Right lobe of liver (tissue), 6 donors: ENCODE measurements at regions not wholly inside any gene's neighbourhood (a gene's known extent, or its start where the extent isn't known, plus 50 kb on each side); places are given as distances from the start of the nearest gene placed in this dataset.
A peak's percentile ranks its signal among the peaks of the same experiment; 100 is the strongest.

ENCODE experiments used
- ATAC-seq, 4 donors: fragments of 200-7000 bp; cut with Tn5 transposase; one replicate each; pipeline ENCODE4 v1.9.1; 2020; ENCODE audit warnings: mild to moderate bottlenecking in 4 of 4, moderate library complexity in 4 of 4
- DNase-seq, 3 donors: peaks; one replicate each; pipeline ENCODE4 v3.0.0-alpha.2; 2020
- H3K27ac ChIP-seq, 3 donors: fragments of 200-600 bp; one replicate each; pipeline ENCODE4 v1.8.0; 2022
- H3K27me3 ChIP-seq, 2 donors: fragments of 200-600 bp; one replicate each; pipeline ENCODE4 v1.8.0; 2022
- H3K36me3 ChIP-seq, 4 donors: fragments of 200-600 bp; sonication (generic) in 1 of 4; one replicate each; pipeline versions ENCODE4 v1.5.1 to v1.8.0; 2017 to 2022; ENCODE audit warnings: control low read depth in 1 of 4
- H3K4me1 ChIP-seq, 4 donors: fragments of 200-600 bp; sonication (generic) in 1 of 4; one replicate each; pipeline versions ENCODE4 v1.5.1 to v1.8.0; 2017 to 2022; ENCODE audit warnings: control low read depth in 1 of 4
- H3K4me3 ChIP-seq, 3 donors: fragments of 200-600 bp; one replicate each; pipeline ENCODE4 v1.8.0; 2022
- H3K9me3 ChIP-seq, 4 donors: fragments of 200-600 bp; sonication (generic) in 1 of 4; one replicate each; pipeline versions ENCODE4 v1.5.1 to v1.8.0; 2017 to 2022; ENCODE audit warnings: control low read depth in 1 of 4
- CTCF ChIP-seq, 4 donors: fragments of 200-600 bp in 3 of 4; fragments of 450-650 bp in 1 of 4; IDR thresholded peaks; one replicate each; pipeline versions ENCODE4 v1.5.1 to v1.8.0; 2016 to 2022; ENCODE audit warnings: antibody characterized with exemption in 4 of 4, mild to moderate bottlenecking in 2 of 4
- POLR2A ChIP-seq: fragments of 450-650 bp; IDR thresholded peaks from one replicate; pipeline ENCODE4 v1.6.1; 2017; ENCODE audit warnings: antibody characterized with exemption, mild to moderate bottlenecking
- WGBS: methylation state at CpG from one replicate; pipeline ENCODE4 v1.1.6; 2018; ENCODE audit warnings: low coverage, low lambda C conversion rate; ENCODE audit not compliant: insufficient coverage; ENCODE audit errors: missing lambda C conversion rate; 5-methylcytosine and 5-hydroxymethylcytosine counted together
- intact Hi-C, 2 donors: fragments of 100-400 bp; cut with DNase I; formaldehyde crosslinking; loops; one replicate each; pipeline versions ENCODE4 v1.11.2 to v1.14.1; 2022
- donor health status: DM: no; HTN: yes; CAD: no.
- donor health status: DM: no; HTN: no; CAD: no.
- donor health status: DM: no; HTN: no; CAD: no.
- donor health status: DM: no; HTN: yes; CAD: no.
- donor health status: DM: no; HTN: yes; CAD: no.

- peak overlapping the region in 1 of 3 donors; percentile 39 for H3K27ac ChIP-seq
- ATAC-seq (peak; percentile 88 to 95 (median 90)), DNase-seq (peak in 2 of 3 donors; percentile 63 to 70)
- H3K4me3 ChIP-seq, result no peak overlapping the region
- TF ChIP-seq POLR2A (no peak), CTCF (IDR thresholded peaks at IDR 0.05) (no peak)
- no peaks in the 10 kb centered on the region for H3K9me3 ChIP-seq
- WGBS, result 0% methylated on average over 1 of the region's 2 CpGs
- H3K4me1 ChIP-seq, result peaks cover 0 to 14% (median 6%) of the 10 kb centered on the region in 4 donors
- intact Hi-C loops, result no loop called here
- H3K27me3 ChIP-seq, result no peaks in the 10 kb centered on the region
- H3K36me3 ChIP-seq, result no peaks in the 10 kb centered on the region
Measured at GRCh38 chr10:123478116-123478515, 188.0 kb upstream of the GPR26 start.

GRCh38 chr10:123479640-123480039 lies 186.5 kb upstream of the GPR26 start:
- Histone ChIP-seq H3K36me3 (no peaks in the 10 kb centered on the region), H3K27ac (no peak overlapping the region), H3K27me3 (no peaks in the 10 kb centered on the region), H3K9me3 (no peaks in the 10 kb centered on the region), H3K4me3 (no peak overlapping the region), H3K4me1 (peaks cover 0 to 14% (median 6%) of the 10 kb centered on the region in 4 donors)
- ATAC-seq, result no peak
- intact Hi-C loops, result no loop called here
- DNase-seq, result no peak
- TF ChIP-seq POLR2A (no peak), CTCF (IDR thresholded peaks at IDR 0.05) (no peak)
- 100% methylated on average over 1 of the region's 4 CpGs for WGBS

GRCh38 chr10:123480344-123480743 lies 185.8 kb upstream of the GPR26 start:
- 68% methylated on average over 4 of the region's 4 CpGs for whole genome bisulfite sequencing
- intact Hi-C loops, result no loop called here
- Histone ChIP-seq H3K36me3 (no peaks in the 10 kb centered on the region), H3K4me1 (peaks cover 0 to 14% (median 6%) of the 10 kb centered on the region in 4 donors), H3K27me3 (no peaks in the 10 kb centered on the region), H3K4me3 (no peak overlapping the region), H3K27ac (no peak overlapping the region), H3K9me3 (no peaks in the 10 kb centered on the region)
- peak in 2 of 4 donors; percentile 35 to 58 for ATAC-seq
- no peak for DNase-seq
- TF ChIP-seq CTCF (IDR thresholded peaks at IDR 0.05) (no peak), POLR2A (no peak)

- 85% methylated on average over 7 of the region's 9 CpGs for WGBS
- DNase-seq, result no peak
- H3K27ac ChIP-seq, result no peak overlapping the region
- TF ChIP-seq CTCF (IDR thresholded peaks at IDR 0.05), result no peak
- no peak for TF ChIP-seq POLR2A
- no peaks in the 10 kb centered on the region for H3K27me3 ChIP-seq
- intact Hi-C loops, result no loop called here
- H3K4me1 ChIP-seq, result peaks cover 0 to 14% (median 6%) of the 10 kb centered on the region in 4 donors
- no peaks in the 10 kb centered on the region for H3K9me3 ChIP-seq
- H3K36me3 ChIP-seq, result no peaks in the 10 kb centered on the region
- no peak overlapping the region for H3K4me3 ChIP-seq
- no peak for ATAC-seq
Measured at GRCh38 chr10:123480845-123481244, 185.3 kb upstream of the GPR26 start.

GRCh38 chr10:123484722-123485121 lies 181.4 kb upstream of the GPR26 start:
- no peaks in the 10 kb centered on the region for H3K36me3 ChIP-seq
- H3K4me1 ChIP-seq, result no peaks in the 10 kb centered on the region
- DNase-seq, result no peak
- no peak overlapping the region for H3K27ac ChIP-seq
- 64% methylated on average over 2 of the region's 2 CpGs for WGBS
- H3K27me3 ChIP-seq, result no peaks in the 10 kb centered on the region
- H3K4me3 ChIP-seq, result no peak overlapping the region
- ATAC-seq, result no peak
- intact Hi-C loops, result no loop called here
- TF ChIP-seq POLR2A, result no peak
- no peak for TF ChIP-seq CTCF (IDR thresholded peaks at IDR 0.05)
- no peaks in the 10 kb centered on the region for H3K9me3 ChIP-seq
